ENCODE measurements at regions not wholly inside any gene's neighbourhood (a gene's known extent, or its start where the extent isn't known, plus 50 kb on each side); places are given as distances from the start of the nearest gene placed in this dataset.

DNA sequence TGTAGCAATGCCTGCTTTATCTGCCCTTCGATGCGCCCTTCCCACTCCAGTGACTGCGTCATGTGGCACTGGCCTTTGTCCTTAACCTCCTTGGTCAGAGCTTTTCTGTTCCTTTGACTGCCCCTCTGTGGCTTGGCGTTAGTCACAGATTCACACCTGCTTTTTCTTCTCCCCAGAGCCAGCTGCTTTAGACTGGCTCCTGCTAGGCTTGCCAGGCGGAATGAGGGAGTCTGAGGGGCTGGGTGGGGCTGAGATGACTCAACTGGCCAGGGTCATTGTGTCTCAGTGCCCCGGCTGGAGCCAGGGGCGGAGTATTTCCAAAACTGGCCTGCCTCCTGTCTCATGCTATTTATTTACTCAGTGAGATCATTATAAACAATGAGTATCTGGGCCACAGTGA, 194.1 kb downstream of the EMX2 start:
- Mint-ChIP-seq H3K27me3 (ENCODE audit: unreplicated experiment) (peaks cover 27% of the 10 kb centered on the region), H3K36me3 (ENCODE audit: unreplicated experiment) (no peaks in the 10 kb centered on the region), H3K4me3 (ENCODE audit: unreplicated experiment) (no peak overlapping the region), H3K4me1 (ENCODE audit: unreplicated experiment) (peaks cover 3% of the 10 kb centered on the region), H3K27ac (ENCODE audit: unreplicated experiment) (no peak overlapping the region), H3K9me3 (ENCODE audit: unreplicated experiment) (no peaks in the 10 kb centered on the region)
- TF ChIP-seq, protein P1, sequence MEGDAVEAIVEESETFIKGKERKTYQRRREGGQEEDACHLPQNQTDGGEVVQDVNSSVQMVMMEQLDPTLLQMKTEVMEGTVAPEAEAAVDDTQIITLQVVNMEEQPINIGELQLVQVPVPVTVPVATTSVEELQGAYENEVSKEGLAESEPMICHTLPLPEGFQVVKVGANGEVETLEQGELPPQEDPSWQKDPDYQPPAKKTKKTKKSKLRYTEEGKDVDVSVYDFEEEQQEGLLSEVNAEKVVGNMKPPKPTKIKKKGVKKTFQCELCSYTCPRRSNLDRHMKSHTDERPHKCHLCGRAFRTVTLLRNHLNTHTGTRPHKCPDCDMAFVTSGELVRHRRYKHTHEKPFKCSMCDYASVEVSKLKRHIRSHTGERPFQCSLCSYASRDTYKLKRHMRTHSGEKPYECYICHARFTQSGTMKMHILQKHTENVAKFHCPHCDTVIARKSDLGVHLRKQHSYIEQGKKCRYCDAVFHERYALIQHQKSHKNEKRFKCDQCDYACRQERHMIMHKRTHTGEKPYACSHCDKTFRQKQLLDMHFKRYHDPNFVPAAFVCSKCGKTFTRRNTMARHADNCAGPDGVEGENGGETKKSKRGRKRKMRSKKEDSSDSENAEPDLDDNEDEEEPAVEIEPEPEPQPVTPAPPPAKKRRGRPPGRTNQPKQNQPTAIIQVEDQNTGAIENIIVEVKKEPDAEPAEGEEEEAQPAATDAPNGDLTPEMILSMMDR (IDR thresholded peaks at IDR 0.05), result no peak
- no peak for DNase-seq (ENCODE audit: extremely low spot score, unreplicated experiment)

DNA sequence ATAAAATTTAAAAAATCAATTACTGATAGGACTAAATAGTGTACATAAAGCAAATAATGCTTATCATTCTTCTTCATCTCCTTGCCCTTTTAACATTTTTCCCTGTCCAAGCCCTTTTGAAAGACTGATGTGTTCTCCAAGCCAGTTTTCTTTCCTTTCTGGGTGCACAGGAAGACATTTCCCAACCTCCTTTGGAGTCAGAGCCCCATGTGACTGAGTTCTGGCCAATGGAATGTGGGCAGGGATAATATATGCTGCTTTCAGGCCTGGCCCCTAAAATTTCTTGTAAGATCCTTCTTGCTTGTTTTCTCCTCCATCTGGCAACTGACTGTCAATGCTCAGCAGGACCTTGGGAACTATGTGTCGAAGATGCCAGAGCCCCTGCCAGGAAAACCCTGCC, 197.5 kb downstream of the EMX2 start:
- H3K27ac Mint-ChIP-seq (ENCODE audit: unreplicated experiment), result no peak overlapping the region
- H3K4me3 Mint-ChIP-seq (ENCODE audit: unreplicated experiment), result no peak overlapping the region
- H3K36me3 Mint-ChIP-seq (ENCODE audit: unreplicated experiment), result no peaks in the 10 kb centered on the region
- H3K27me3 Mint-ChIP-seq (ENCODE audit: unreplicated experiment), result peaks cover 3% of the 10 kb centered on the region
- H3K9me3 Mint-ChIP-seq (ENCODE audit: unreplicated experiment), result no peaks in the 10 kb centered on the region
- no peak for DNase-seq (ENCODE audit: extremely low spot score, unreplicated experiment)
- TF ChIP-seq, protein P1 (IDR thresholded peaks at IDR 0.05), result no peak
- H3K4me1 Mint-ChIP-seq (ENCODE audit: unreplicated experiment), result peaks cover 3% of the 10 kb centered on the region

DNA sequence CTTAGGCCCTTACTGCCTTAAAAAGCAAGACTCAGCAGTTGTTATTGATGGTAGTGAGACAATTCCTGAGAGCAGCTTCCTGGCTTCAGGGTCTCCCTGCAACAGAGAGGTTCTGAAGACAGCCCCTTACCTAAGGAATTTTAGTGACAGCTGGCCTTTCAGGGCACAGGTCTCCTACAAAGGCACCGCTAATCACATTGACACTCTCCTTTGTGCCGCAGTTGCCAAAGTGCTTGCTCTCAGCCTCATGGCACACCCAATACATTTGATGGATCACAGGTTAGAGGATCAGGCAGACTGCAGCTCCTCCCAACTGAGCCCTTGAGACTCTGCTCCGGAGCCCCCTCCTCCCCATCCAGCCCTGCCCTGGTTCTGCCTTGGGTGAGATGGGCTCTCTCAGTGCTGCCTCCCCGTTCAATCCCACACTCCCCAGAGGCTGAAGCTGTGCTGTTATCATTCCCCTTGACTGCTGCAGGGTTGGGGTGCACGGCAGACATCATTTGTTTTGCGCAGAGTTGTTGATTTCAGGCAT, 198.2 kb downstream of the EMX2 start:
- H3K27me3 Mint-ChIP-seq (ENCODE audit: unreplicated experiment), result peaks cover 3% of the 10 kb centered on the region
- H3K9me3 Mint-ChIP-seq (ENCODE audit: unreplicated experiment), result no peaks in the 10 kb centered on the region
- peaks cover 3% of the 10 kb centered on the region for H3K4me1 Mint-ChIP-seq (ENCODE audit: unreplicated experiment)
- H3K4me3 Mint-ChIP-seq (ENCODE audit: unreplicated experiment), result no peak overlapping the region
- TF ChIP-seq, protein P1 (IDR thresholded peaks at IDR 0.05), result no peak
- no peak for DNase-seq (ENCODE audit: extremely low spot score, unreplicated experiment)
- no peaks in the 10 kb centered on the region for H3K36me3 Mint-ChIP-seq (ENCODE audit: unreplicated experiment)
- H3K27ac Mint-ChIP-seq (ENCODE audit: unreplicated experiment), result no peak overlapping the region

DNA sequence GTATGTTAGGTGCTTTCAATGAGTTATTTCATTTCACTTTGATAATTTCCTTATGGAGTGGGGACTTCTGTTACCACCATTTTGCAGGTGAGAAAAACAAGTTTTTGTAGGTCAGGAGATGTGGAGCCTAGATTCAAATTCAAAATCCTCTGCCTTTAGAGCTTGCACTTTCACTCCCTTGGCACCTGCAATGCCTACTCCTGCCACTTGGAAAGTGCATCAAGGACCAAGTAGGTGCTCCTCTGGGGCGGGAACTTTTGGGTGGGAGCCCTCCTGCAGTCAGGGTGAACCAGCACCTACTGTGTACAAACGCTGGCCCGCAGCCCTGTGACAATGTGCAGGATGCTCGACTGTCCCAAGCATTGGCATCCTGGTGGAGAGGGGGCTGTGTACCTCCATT, 199.0 kb downstream of the EMX2 start:
- TF ChIP-seq, protein P1 (IDR thresholded peaks at IDR 0.05), result no peak
- Mint-ChIP-seq H3K9me3 (ENCODE audit: unreplicated experiment) (no peaks in the 10 kb centered on the region), H3K27ac (ENCODE audit: unreplicated experiment) (no peak overlapping the region), H3K27me3 (ENCODE audit: unreplicated experiment) (no peaks in the 10 kb centered on the region), H3K36me3 (ENCODE audit: unreplicated experiment) (no peaks in the 10 kb centered on the region), H3K4me3 (ENCODE audit: unreplicated experiment) (no peak overlapping the region), H3K4me1 (ENCODE audit: unreplicated experiment) (peaks cover 1% of the 10 kb centered on the region)
- no peak for DNase-seq (ENCODE audit: extremely low spot score, unreplicated experiment)

DNA sequence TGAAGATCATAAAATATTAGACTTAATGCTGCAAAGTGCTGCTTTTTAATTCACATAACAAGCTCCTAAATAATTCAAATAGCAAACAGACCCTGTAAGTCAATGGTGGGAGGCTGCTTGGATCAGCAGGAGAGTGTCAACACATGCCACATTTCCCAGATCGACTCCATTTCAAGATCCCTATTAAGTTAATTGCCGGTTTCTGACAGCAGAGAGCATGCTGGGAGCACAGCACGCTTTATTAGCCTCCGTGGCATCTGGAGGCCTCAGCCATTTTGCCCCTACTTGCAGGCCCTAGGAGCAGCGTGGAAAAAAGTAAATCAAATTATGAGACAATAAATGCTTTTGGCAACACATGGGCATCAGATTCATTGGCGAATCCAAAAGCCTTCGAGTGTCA, 201.0 kb downstream of the EMX2 start:
- H3K4me1 Mint-ChIP-seq (ENCODE audit: unreplicated experiment), result no peaks in the 10 kb centered on the region
- TF ChIP-seq, protein P1 (IDR thresholded peaks at IDR 0.05), result no peak
- no peaks in the 10 kb centered on the region for H3K36me3 Mint-ChIP-seq (ENCODE audit: unreplicated experiment)
- DNase-seq (ENCODE audit: extremely low spot score, unreplicated experiment), result peak; percentile 42
- H3K27me3 Mint-ChIP-seq (ENCODE audit: unreplicated experiment), result no peaks in the 10 kb centered on the region
- no peak overlapping the region for H3K27ac Mint-ChIP-seq (ENCODE audit: unreplicated experiment)
- no peak overlapping the region for H3K4me3 Mint-ChIP-seq (ENCODE audit: unreplicated experiment)
- no peaks in the 10 kb centered on the region for H3K9me3 Mint-ChIP-seq (ENCODE audit: unreplicated experiment)
